ENCODE measurements at regions not wholly inside any gene's neighbourhood (a gene's known extent, or its start where the extent isn't known, plus 50 kb on each side); places are given as distances from the start of the nearest gene placed in this dataset.

DNA sequence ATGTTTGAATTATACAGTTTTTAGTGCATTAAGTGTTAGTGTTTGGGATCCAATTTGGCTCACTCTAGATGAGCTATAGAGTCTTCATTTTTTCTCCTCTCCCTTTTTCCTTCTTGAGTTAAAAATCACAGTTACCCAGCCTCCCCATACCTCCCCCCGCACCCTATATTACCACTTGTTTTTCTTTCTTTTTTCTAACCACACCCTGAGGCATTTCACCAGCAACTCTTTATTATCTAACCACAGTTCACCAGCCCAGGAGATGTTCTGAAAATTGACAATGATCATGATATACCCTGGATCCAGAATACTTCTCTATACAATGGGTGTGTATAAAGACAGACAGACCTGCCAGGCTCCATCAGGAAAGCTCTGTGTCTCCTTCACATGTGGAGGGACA lies 86.5 kb upstream of the UBL3 start:
- TF ChIP-seq, protein P1, sequence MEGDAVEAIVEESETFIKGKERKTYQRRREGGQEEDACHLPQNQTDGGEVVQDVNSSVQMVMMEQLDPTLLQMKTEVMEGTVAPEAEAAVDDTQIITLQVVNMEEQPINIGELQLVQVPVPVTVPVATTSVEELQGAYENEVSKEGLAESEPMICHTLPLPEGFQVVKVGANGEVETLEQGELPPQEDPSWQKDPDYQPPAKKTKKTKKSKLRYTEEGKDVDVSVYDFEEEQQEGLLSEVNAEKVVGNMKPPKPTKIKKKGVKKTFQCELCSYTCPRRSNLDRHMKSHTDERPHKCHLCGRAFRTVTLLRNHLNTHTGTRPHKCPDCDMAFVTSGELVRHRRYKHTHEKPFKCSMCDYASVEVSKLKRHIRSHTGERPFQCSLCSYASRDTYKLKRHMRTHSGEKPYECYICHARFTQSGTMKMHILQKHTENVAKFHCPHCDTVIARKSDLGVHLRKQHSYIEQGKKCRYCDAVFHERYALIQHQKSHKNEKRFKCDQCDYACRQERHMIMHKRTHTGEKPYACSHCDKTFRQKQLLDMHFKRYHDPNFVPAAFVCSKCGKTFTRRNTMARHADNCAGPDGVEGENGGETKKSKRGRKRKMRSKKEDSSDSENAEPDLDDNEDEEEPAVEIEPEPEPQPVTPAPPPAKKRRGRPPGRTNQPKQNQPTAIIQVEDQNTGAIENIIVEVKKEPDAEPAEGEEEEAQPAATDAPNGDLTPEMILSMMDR (IDR thresholded peaks at IDR 0.05) = no peak
- TF ChIP-seq HOXB13 (CRISPR knock-in tag; IDR thresholded peaks at IDR 0.05; ENCODE audit: low read depth) (no peak), USF2 (IDR thresholded peaks at IDR 0.05) (no peak), KDM1A (IDR thresholded peaks at IDR 0.05; ENCODE audit: low read depth) (no peak), CHD2 (IDR thresholded peaks at IDR 0.05; ENCODE audit: low read length, partially characterized antibody) (no peak), MAZ (IDR thresholded peaks at IDR 0.05; ENCODE audit: borderline replicate concordance, low read depth, low read length) (no peak), SMC3 (IDR thresholded peaks at IDR 0.05) (no peak), GATA3 (IDR thresholded peaks at IDR 0.05; ENCODE audit: borderline replicate concordance) (no peak), JUNB (IDR thresholded peaks at IDR 0.05) (no peak)
- TF ChIP-seq, protein P2, sequence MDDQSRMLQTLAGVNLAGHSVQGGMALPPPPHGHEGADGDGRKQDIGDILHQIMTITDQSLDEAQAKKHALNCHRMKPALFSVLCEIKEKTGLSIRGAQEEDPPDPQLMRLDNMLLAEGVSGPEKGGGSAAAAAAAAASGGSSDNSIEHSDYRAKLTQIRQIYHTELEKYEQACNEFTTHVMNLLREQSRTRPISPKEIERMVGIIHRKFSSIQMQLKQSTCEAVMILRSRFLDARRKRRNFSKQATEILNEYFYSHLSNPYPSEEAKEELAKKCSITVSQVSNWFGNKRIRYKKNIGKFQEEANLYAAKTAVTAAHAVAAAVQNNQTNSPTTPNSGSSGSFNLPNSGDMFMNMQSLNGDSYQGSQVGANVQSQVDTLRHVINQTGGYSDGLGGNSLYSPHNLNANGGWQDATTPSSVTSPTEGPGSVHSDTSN (IDR thresholded peaks at IDR 0.05) = no peak
- WGBS (ENCODE audit: missing lambda C conversion rate) = 78% methylated on average over 1 of the region's 1 CpG
- Histone ChIP-seq H3K9me3 (no peaks in the 10 kb centered on the region), H3K4me3 (no peak overlapping the region), H3K4me1 (no peaks in the 10 kb centered on the region), H3K27ac (no peak overlapping the region), H3K4me2 (no peak overlapping the region)
- FAIRE-seq (no peak), ATAC-seq (no peak), DNase-seq (ENCODE audit: low read depth in 1 of 2, low spot score in 1 of 2) (no peak)
- ChIA-PET POLR2A (no interaction called here), CTCF (interaction anchor here (0.6 to 3.3 kb wide), 3 partner anchors 12 to 105 kb away, joined by 4 to 11 read pairs (median 6); no protein-coding TSS in a partner anchor)

GRCh38 chr13:29936051-29936813 lies 85.8 kb upstream of the UBL3 start:
- POLR2A ChIA-PET = no interaction called here
- CTCF ChIA-PET = interaction anchor here (1.1 to 3.3 kb wide), 2 partner anchors 12 to 95 kb away, joined by 4 to 11 read pairs; no protein-coding TSS in a partner anchor
- Histone ChIP-seq H3K27ac (no peak overlapping the region), H3K4me3 (no peak overlapping the region), H3K4me2 (no peak overlapping the region), H3K9me3 (no peaks in the 10 kb centered on the region), H3K4me1 (no peaks in the 10 kb centered on the region)
- ATAC-seq = no peak
- WGBS (ENCODE audit: missing lambda C conversion rate) = 73% methylated on average over 12 of the region's 13 CpGs
- no peak for TF ChIP-seq HES2 (IDR thresholded peaks at IDR 0.05)
- TF ChIP-seq FOSL2 (IDR thresholded peaks at IDR 0.05) = no peak
- no peak for TF ChIP-seq FOSL2 (CRISPR knock-in tag; IDR thresholded peaks at IDR 0.05)
- no peak for TF ChIP-seq MYC (IDR thresholded peaks at IDR 0.05; ENCODE audit: borderline replicate concordance, low read length)
- no peak for TF ChIP-seq RAD21 (conservative IDR thresholded peaks at IDR 0.05 in 1 of 2, IDR thresholded peaks at IDR 0.05 in 1 of 2)
- no peak for TF ChIP-seq NR3C1 (IDR thresholded peaks at IDR 0.05)
- TF ChIP-seq, protein P3, sequence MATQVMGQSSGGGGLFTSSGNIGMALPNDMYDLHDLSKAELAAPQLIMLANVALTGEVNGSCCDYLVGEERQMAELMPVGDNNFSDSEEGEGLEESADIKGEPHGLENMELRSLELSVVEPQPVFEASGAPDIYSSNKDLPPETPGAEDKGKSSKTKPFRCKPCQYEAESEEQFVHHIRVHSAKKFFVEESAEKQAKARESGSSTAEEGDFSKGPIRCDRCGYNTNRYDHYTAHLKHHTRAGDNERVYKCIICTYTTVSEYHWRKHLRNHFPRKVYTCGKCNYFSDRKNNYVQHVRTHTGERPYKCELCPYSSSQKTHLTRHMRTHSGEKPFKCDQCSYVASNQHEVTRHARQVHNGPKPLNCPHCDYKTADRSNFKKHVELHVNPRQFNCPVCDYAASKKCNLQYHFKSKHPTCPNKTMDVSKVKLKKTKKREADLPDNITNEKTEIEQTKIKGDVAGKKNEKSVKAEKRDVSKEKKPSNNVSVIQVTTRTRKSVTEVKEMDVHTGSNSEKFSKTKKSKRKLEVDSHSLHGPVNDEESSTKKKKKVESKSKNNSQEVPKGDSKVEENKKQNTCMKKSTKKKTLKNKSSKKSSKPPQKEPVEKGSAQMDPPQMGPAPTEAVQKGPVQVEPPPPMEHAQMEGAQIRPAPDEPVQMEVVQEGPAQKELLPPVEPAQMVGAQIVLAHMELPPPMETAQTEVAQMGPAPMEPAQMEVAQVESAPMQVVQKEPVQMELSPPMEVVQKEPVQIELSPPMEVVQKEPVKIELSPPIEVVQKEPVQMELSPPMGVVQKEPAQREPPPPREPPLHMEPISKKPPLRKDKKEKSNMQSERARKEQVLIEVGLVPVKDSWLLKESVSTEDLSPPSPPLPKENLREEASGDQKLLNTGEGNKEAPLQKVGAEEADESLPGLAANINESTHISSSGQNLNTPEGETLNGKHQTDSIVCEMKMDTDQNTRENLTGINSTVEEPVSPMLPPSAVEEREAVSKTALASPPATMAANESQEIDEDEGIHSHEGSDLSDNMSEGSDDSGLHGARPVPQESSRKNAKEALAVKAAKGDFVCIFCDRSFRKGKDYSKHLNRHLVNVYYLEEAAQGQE (IDR thresholded peaks at IDR 0.05) = no peak
- TF ChIP-seq ESRRA (IDR thresholded peaks at IDR 0.05; ENCODE audit: borderline replicate concordance, low read length) = no peak
- DNase-seq (ENCODE audit: low read depth in 1 of 2, low spot score in 1 of 2) = no peak
- no peak for FAIRE-seq

Data from A549 (cell line).